Mucosa of rectum (tissue), 2 donors: ENCODE measurements at regions not wholly inside any gene's neighbourhood (a gene's known extent, or its start where the extent isn't known, plus 50 kb on each side); places are given as distances from the start of the nearest gene placed in this dataset.

Experiments
- H3K27ac ChIP-seq, 2 donors: one replicate each; pipeline ENCODE4 v1.7.0; 2013; ENCODE audit warnings: inconsistent platforms in 2 of 2, low read depth in 2 of 2, low read length in 2 of 2
- H3K27me3 ChIP-seq, 2 donors: one replicate each; pipeline ENCODE4 v1.7.0; 2013; ENCODE audit warnings: low read length in 2 of 2; ENCODE audit not compliant: control insufficient read depth in 2 of 2, insufficient read depth in 2 of 2
- H3K36me3 ChIP-seq, 2 donors: one replicate each; pipeline ENCODE4 v1.7.0; 2013; ENCODE audit warnings: low read length in 2 of 2; ENCODE audit not compliant: control insufficient read depth in 2 of 2, insufficient read depth in 2 of 2
- H3K4me1 ChIP-seq, 2 donors: one replicate each; pipeline ENCODE4 v1.7.0; 2013; ENCODE audit warnings: low read length in 2 of 2, mild to moderate bottlenecking in 1 of 2; ENCODE audit not compliant: control insufficient read depth in 2 of 2, insufficient read depth in 2 of 2
- H3K4me3 ChIP-seq, 2 donors: one replicate each; pipeline ENCODE4 v1.7.0; 2013; ENCODE audit warnings: low read length in 2 of 2
- H3K9ac ChIP-seq, 2 donors: one replicate each; pipeline ENCODE4 v1.7.0; 2013; ENCODE audit warnings: low read length in 2 of 2, low read depth in 1 of 2, mild to moderate bottlenecking in 1 of 2
- H3K9me3 ChIP-seq, 2 donors: one replicate each; pipeline ENCODE4 v1.7.0; 2013; ENCODE audit warnings: low read length in 2 of 2; ENCODE audit not compliant: control insufficient read depth in 2 of 2
- donor health status: healthy.
- donor health status: Normal muscosa, but diverticular disease.

DNA sequence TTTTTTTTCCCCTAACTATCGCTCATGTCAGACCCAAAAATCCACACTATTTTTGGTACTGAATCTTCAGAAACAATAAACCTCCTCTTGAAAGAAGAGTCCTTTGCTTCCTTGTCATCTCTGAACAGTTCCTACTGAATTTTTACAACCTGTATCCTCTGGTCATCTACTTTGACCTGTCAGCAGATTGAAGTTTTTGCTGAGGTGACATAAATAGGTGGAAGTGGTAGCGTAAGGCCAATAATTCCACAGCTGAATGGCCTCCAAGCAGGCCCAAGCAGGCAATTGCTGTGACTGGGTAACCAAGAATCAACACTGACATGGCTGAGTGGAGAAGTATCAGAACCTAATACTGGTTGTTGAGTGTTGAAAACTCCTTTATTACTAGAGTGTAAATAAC is 117.4 kb upstream of the MAGI2 start:
- Histone ChIP-seq H3K4me1 (no peaks in the 10 kb centered on the region), H3K27me3 (no peaks in the 10 kb centered on the region), H3K36me3 (no peaks in the 10 kb centered on the region), H3K9ac (no peak overlapping the region), H3K27ac (no peak overlapping the region), H3K9me3 (no peaks in the 10 kb centered on the region), H3K4me3 (no peak overlapping the region)

GRCh38 chr7:79563821-79564522 is 110.5 kb upstream of the MAGI2 start:
- H3K27ac ChIP-seq: no peak overlapping the region
- H3K4me3 ChIP-seq: no peak overlapping the region
- H3K9me3 ChIP-seq: no peaks in the 10 kb centered on the region
- H3K4me1 ChIP-seq: no peaks in the 10 kb centered on the region
- H3K9ac ChIP-seq: no peak overlapping the region
- no peaks in the 10 kb centered on the region for H3K27me3 ChIP-seq
- H3K36me3 ChIP-seq: no peaks in the 10 kb centered on the region

DNA sequence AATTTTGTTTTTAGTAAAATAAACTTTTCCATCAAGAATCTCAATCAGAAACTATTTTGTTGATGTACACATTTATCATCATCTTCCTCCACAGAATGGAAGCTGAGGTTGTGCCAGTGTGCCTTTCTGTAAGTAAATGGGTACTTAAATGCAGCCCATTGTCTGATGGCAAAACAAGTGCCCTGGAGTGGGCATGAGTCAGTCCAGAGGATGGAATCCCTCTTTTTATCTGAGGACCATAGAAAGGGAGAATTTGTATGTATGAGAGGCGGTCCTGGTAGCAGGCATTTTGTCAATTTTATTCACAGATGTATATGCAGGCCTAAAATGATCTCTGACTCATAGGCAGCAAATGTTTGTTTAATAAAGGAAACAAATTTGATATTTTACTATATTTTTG is 102.1 kb upstream of the MAGI2 start:
- Histone ChIP-seq H3K4me1 (no peaks in the 10 kb centered on the region), H3K9ac (no peak overlapping the region), H3K4me3 (no peak overlapping the region), H3K9me3 (no peaks in the 10 kb centered on the region), H3K27ac (no peak overlapping the region), H3K27me3 (no peaks in the 10 kb centered on the region), H3K36me3 (no peaks in the 10 kb centered on the region)

- no peaks in the 10 kb centered on the region for H3K4me1 ChIP-seq
- H3K27ac ChIP-seq: no peak overlapping the region
- H3K27me3 ChIP-seq: no peaks in the 10 kb centered on the region
- no peak overlapping the region for H3K9ac ChIP-seq
- no peak overlapping the region for H3K4me3 ChIP-seq
- H3K36me3 ChIP-seq: no peaks in the 10 kb centered on the region
- H3K9me3 ChIP-seq: no peaks in the 10 kb centered on the region
These were observed 100.5 kb upstream of the MAGI2 start for GRCh38 chr7:79553811-79554555.

DNA sequence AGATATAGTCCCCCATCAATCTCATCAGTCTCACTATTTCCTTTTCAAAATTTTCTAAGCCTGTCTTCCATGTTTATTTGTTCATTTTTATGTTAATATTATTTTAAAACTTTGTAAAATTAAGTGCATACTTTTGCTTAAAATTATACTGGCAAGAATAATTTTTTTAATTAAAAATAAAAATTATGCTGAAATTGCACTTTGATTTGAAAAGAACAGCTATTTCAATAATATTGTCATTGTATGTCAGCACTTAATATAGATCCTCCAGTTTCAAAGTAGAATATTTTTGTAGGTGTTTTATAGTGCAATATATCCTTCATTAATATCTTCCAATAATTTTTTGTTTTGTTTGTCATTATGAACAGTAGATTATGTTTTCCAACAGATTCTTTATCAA is 99.0 kb upstream of the MAGI2 start:
- no peaks in the 10 kb centered on the region for H3K36me3 ChIP-seq
- no peaks in the 10 kb centered on the region for H3K9me3 ChIP-seq
- H3K27me3 ChIP-seq: no peaks in the 10 kb centered on the region
- H3K4me1 ChIP-seq: no peaks in the 10 kb centered on the region
- no peak overlapping the region for H3K27ac ChIP-seq
- no peak overlapping the region for H3K9ac ChIP-seq
- no peak overlapping the region for H3K4me3 ChIP-seq

DNA sequence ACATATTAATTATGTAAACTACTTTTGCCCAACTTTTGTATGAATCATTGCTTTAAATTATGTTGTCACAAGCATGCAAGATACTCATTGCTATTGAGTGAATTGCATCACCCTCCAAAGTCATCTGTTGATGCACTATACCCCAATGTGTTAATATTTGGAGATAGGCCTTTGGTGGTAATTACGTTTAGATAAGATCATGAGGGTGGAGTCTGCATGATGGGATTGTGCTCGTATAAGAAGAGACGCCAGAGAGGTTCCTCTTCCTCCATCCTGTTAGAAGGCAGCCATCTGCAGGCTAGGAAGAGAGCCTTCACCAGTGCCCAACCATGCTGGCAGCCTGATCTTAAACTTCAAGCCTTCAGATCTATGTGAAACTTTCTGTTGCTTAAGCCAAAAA is 95.3 kb upstream of the MAGI2 start:
- Histone ChIP-seq H3K4me3 (no peak overlapping the region), H3K36me3 (no peaks in the 10 kb centered on the region), H3K9me3 (no peaks in the 10 kb centered on the region), H3K27me3 (no peaks in the 10 kb centered on the region), H3K9ac (no peak overlapping the region), H3K27ac (no peak overlapping the region), H3K4me1 (no peaks in the 10 kb centered on the region)

GRCh38 chr7:79547132-79547531 is 93.7 kb upstream of the MAGI2 start:
- no peaks in the 10 kb centered on the region for H3K4me1 ChIP-seq
- no peaks in the 10 kb centered on the region for H3K36me3 ChIP-seq
- no peak overlapping the region for H3K4me3 ChIP-seq
- H3K9ac ChIP-seq: no peak overlapping the region
- no peak overlapping the region for H3K27ac ChIP-seq
- H3K9me3 ChIP-seq: no peaks in the 10 kb centered on the region
- no peaks in the 10 kb centered on the region for H3K27me3 ChIP-seq

DNA sequence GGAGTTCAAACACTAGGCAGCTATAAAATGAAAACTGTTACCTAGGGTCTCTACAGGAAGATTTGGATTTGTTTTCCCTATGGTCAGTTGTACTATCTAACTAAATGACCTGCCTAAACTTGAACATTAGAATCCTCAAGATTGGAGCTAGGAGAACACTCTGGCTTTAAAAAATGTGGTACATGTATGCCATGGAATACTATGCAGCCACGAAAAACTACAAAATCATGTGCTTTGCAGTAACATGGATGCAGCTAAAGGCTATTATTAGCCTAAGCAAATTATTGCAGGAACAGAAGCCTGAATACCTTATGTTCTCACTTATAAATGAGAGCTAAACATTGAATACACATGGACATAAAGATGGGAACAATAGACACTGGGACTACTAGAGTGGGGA is 87.1 kb upstream of the MAGI2 start:
- H3K9me3 ChIP-seq: no peaks in the 10 kb centered on the region
- H3K36me3 ChIP-seq: no peaks in the 10 kb centered on the region
- no peak overlapping the region for H3K4me3 ChIP-seq
- no peak overlapping the region for H3K9ac ChIP-seq
- H3K4me1 ChIP-seq: no peaks in the 10 kb centered on the region
- no peaks in the 10 kb centered on the region for H3K27me3 ChIP-seq
- H3K27ac ChIP-seq: no peak overlapping the region

DNA sequence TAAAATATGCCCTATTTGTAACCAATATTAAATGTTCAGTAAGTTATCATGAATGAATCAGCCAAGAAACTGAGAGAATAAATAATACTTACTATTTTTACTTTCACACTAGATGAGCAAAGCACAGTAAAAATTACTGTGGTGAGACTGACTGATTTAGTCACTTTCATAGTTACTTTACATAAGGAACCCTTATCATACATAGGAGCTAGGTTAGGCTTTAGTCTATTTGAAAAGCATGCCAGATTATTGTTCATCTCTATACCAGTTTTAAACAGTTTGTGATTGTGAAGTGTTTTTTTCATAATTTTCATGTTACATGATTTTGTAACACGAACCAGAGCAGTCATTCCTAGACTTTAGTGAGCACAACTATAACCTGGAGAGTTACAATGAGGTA is 80.7 kb upstream of the MAGI2 start:
- no peak overlapping the region for H3K27ac ChIP-seq
- no peaks in the 10 kb centered on the region for H3K9me3 ChIP-seq
- no peak overlapping the region for H3K4me3 ChIP-seq
- no peak overlapping the region for H3K9ac ChIP-seq
- no peaks in the 10 kb centered on the region for H3K36me3 ChIP-seq
- H3K27me3 ChIP-seq: no peaks in the 10 kb centered on the region
- H3K4me1 ChIP-seq: no peaks in the 10 kb centered on the region

DNA sequence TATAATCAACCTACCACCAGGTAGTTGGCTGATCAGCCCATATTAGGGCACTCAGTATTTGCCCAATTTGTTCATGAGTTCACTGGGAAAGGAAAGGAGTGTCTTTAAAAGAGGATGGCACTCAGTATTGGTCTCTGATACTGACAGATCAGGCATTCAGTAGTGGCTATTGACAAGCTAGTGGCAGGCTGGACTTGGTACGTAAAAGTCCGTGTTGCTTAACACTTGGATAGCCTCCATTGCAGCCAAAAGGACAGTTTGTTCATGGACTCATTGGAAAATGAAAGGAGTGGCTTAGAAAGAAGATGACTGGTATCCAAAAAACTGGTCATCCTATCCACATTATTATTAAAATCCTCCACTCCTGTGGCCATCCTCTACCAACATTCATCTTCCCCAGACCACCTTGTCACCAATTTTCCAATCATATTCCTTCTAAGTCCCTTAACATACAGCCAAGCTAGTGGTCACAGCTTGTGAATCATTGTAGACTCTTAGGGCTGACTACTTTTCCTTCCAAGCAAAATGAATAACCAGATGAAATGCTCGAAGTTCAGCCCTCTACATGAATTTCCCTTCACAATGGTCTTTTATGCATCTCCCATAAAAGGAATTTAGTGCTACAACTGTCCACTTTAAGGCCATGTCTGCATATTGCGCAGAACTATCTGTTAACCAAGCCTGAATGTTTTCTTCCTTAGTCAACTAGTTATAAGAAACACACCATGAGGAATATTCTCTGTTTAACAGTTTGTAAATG is 78.6 kb upstream of the MAGI2 start:
- Histone ChIP-seq H3K9me3 (no peaks in the 10 kb centered on the region), H3K27me3 (no peaks in the 10 kb centered on the region), H3K36me3 (no peaks in the 10 kb centered on the region), H3K4me3 (no peak overlapping the region), H3K4me1 (no peaks in the 10 kb centered on the region), H3K27ac (no peak overlapping the region), H3K9ac (no peak overlapping the region)
